Stimulated activated effector memory CD8-positive, alpha-beta T cell treated with anti-CD3 and anti-CD28 coated beads, Interleukin-12 subunit alpha, Interleukin-12 subunit beta, amount 100 ng/mL, for 72 hours (primary cell): ENCODE measurements at regions not wholly inside any gene's neighbourhood (a gene's known extent, or its start where the extent isn't known, plus 50 kb on each side); places are given as distances from the start of the nearest gene placed in this dataset.
"Not testable (repeated sequence)": the region's sequence is repeated elsewhere in the genome, so short reads cannot be mapped to it uniquely, and the experiment has no call there.

Experiments
- ATAC-seq: fragments of 150-1000 bp; cut with Tn5 transposase; 2 replicates; pipeline ENCODE4 v1.10.0; 2021
- DNase-seq, 2 donors: peaks; one replicate each; pipeline ENCODE4 v3.0.0; 2021 to 2022; ENCODE audit warnings: low spot score in 2 of 2
- H3K27ac Mint-ChIP-seq: one replicate; pipeline ENCODE4 v1.8.0; 2022; ENCODE audit warnings: mild to moderate bottlenecking, mixed read lengths
- H3K36me3 Mint-ChIP-seq: one replicate; pipeline ENCODE4 v1.8.0; 2022; ENCODE audit warnings: mild to moderate bottlenecking, mixed read lengths
- H3K4me1 Mint-ChIP-seq: one replicate; pipeline ENCODE4 v1.8.0; 2022; ENCODE audit warnings: mixed read lengths
- H3K4me3 Mint-ChIP-seq: one replicate; pipeline ENCODE4 v1.8.0; 2022; ENCODE audit warnings: mild to moderate bottlenecking, mixed read lengths
- H3K9me3 Mint-ChIP-seq: one replicate; pipeline ENCODE4 v1.8.0; 2022; ENCODE audit warnings: mixed read lengths

DNA sequence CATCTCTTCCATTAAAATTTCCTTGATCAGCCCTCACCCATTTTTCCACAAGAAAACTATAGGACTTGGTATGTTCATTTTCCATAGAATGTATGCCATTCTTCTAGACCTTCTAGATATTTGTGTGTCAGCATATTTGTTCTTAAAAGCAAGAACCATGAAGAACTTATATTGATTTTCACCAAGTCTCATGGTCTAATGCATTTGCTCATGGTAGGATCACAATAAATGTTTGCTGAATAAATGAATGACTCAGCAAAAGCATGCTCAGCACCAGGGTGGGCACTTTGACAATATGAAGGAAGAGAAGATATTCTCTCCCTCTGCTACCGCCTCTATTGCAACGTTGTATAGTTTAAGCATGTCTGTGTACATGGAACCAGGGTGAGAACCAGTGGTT, 805.5 kb upstream of the SLC35B3 start:
- no peak for DNase-seq
- no peak overlapping the region for H3K27ac Mint-ChIP-seq
- no peak for ATAC-seq
- H3K4me3 Mint-ChIP-seq = no peak overlapping the region
- no peaks in the 10 kb centered on the region for H3K36me3 Mint-ChIP-seq
- peaks cover 20% of the 10 kb centered on the region for H3K9me3 Mint-ChIP-seq
- H3K4me1 Mint-ChIP-seq = no peaks in the 10 kb centered on the region

DNA sequence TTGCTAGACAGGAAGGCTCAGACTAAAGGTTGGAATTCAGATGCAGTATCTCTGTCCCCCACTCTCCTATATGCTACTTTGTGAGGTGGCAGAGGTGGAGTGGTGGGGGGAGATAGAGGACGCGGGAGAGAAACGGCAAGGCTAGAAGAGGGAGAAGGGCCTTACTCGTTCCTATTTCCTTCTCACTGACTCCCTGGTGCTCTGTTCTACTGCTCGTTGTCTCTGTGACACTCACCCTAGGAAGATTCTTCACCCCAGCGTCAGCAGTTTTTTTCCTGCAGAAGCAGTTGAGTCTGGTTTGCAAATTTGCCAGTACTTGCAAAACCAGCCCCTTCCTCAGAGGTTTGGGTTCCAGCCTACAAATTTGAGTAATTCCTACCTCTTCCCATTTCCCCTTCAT, 801.1 kb upstream of the SLC35B3 start:
- Mint-ChIP-seq H3K4me1 (no peaks in the 10 kb centered on the region), H3K36me3 (no peaks in the 10 kb centered on the region), H3K4me3 (no peak overlapping the region), H3K27ac (no peak overlapping the region), H3K9me3 (peaks cover 21% of the 10 kb centered on the region)
- ATAC-seq (no peak), DNase-seq (no peak)

DNA sequence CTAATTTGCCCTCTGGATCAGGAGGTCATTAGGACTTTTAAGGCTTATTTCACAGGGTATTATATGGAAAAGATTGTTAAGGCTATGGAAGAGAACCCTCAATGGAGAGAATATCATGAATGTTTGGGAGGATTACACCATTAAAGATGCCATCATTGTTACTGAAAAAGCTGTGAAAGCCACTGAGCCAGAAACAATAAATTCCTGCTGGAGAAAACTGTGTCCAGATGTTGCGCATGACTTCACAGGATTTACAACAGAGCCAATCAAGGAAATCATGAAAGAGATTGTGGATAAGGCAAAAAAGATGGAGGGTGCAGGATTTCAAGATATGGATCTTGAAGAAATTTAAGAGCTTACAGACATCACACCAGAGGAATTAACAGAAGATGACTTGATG, 798.3 kb upstream of the SLC35B3 start:
- Mint-ChIP-seq H3K36me3 (no peaks in the 10 kb centered on the region), H3K4me1 (no peaks in the 10 kb centered on the region), H3K4me3 (no peak overlapping the region), H3K9me3 (peaks cover 14% of the 10 kb centered on the region), H3K27ac (no peak overlapping the region)
- ATAC-seq (no peak), DNase-seq (no peak)

GRCh38 chr6:9233226-9233625, 797.9 kb upstream of the SLC35B3 start:
- H3K9me3 Mint-ChIP-seq = peaks cover 12% of the 10 kb centered on the region

DNA sequence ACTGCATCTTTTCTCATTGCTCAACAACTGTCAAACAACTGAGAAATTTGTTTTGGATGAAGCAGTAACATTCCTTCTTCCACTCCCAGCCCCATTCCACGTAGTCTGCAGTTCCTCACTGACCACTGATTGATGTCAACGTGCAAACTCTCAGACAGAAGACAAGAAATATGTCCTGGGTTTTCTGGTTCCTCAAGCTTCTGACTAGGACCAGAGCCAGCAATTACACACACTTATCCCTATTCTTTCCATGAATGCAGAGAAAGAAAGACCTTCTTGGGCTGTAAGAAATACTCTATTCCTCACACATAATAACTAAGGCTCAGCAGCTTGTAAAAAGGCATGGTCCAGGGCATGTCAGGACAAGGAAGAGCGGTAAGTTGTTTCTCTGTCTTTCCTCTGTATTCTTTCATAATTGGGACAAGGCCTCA, 790.1 kb upstream of the SLC35B3 start:
- DNase-seq (no peak), ATAC-seq (no peak)
- Mint-ChIP-seq H3K36me3 (no peaks in the 10 kb centered on the region), H3K9me3 (peaks cover 21% of the 10 kb centered on the region), H3K4me3 (no peak overlapping the region), H3K27ac (no peak overlapping the region), H3K4me1 (no peaks in the 10 kb centered on the region)

More at GRCh38 chr6:9233226-9233625, 797.9 kb upstream of the SLC35B3 start:
- no peak overlapping the region for H3K27ac Mint-ChIP-seq
- no peaks in the 10 kb centered on the region for H3K36me3 Mint-ChIP-seq
- no peak overlapping the region for H3K4me3 Mint-ChIP-seq
- ATAC-seq (no peak), DNase-seq (no peak)
- no peaks in the 10 kb centered on the region for H3K4me1 Mint-ChIP-seq

DNA sequence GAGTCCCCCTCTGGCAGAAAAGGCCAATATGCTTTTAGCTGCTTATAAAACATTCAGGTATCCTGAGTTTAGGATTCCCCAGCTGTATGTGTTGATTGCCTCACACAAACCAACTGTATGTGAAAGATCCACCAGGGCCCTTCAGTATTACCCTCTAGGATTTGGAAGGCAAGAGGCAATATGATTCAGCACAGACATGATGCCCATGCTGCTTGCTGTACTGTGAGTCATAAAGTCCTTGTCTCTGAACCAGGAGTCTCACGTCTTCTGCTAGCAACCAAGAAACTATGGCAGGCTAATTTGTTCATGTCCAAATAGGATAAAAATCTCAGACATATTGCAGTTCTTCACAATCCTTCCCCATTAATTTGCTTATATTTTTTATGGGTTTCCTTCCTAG, 789.2 kb upstream of the SLC35B3 start:
- no peaks in the 10 kb centered on the region for H3K36me3 Mint-ChIP-seq
- H3K4me1 Mint-ChIP-seq = no peaks in the 10 kb centered on the region
- no peak overlapping the region for H3K27ac Mint-ChIP-seq
- ATAC-seq (no peak), DNase-seq (no peak)
- peaks cover 21% of the 10 kb centered on the region for H3K9me3 Mint-ChIP-seq
- H3K4me3 Mint-ChIP-seq = no peak overlapping the region

DNA sequence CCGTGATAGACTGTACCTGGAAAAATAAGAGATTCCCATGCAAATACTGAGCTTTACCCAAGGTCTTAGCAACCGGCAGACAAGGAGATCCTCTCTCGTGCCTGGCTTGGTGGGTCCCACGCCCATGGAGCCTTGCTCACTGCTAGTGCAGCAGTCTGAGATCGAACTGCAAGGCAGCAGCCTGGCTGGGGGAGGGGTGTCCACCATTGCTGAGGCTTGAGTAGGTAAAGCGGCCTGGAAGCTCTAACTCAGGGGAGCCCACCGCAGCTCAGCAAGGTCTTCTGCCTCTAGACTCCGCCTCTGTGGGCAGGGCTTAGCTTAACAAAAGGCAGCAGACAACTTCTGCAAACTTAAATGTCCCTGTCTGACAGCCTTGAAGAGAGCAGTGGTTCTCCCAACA, 778.4 kb upstream of the SLC35B3 start:
- not testable (repeated sequence) for H3K27ac Mint-ChIP-seq, DNase-seq, H3K4me1 Mint-ChIP-seq, H3K4me3 Mint-ChIP-seq, ATAC-seq, H3K36me3 Mint-ChIP-seq
- H3K9me3 Mint-ChIP-seq = peaks cover 14% of the 10 kb centered on the region

DNA sequence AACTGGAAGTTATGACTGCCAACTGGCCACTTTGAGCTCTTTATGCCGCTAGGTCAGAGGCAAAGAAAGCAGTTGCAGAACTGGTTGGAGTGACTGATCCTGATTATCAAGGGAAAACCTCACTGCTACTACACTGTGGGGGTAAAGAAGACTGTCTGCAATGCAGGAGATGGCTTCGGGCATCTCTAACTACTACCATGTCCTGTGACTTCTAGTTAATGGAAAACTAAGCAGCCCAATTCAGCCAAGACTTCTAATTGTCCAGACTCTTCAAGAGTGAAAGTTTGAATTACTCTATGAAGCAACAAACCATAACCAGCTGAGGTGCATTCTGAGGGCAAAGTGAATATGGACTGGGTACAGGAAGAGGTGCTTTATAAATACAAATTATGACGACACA, 773.6 kb upstream of the SLC35B3 start:
- DNase-seq (no peak), ATAC-seq (no peak)
- H3K4me3 Mint-ChIP-seq = no peak overlapping the region
- no peaks in the 10 kb centered on the region for H3K36me3 Mint-ChIP-seq
- no peaks in the 10 kb centered on the region for H3K4me1 Mint-ChIP-seq
- peaks cover 11% of the 10 kb centered on the region for H3K9me3 Mint-ChIP-seq
- H3K27ac Mint-ChIP-seq = no peak overlapping the region

GRCh38 chr6:9205645-9206044, 770.3 kb upstream of the SLC35B3 start:
- ATAC-seq = no peak
- no peak for DNase-seq
- H3K36me3 Mint-ChIP-seq = no peaks in the 10 kb centered on the region
- no peak overlapping the region for H3K4me3 Mint-ChIP-seq
- peaks cover 15% of the 10 kb centered on the region for H3K9me3 Mint-ChIP-seq
- no peak overlapping the region for H3K27ac Mint-ChIP-seq
- no peaks in the 10 kb centered on the region for H3K4me1 Mint-ChIP-seq

DNA sequence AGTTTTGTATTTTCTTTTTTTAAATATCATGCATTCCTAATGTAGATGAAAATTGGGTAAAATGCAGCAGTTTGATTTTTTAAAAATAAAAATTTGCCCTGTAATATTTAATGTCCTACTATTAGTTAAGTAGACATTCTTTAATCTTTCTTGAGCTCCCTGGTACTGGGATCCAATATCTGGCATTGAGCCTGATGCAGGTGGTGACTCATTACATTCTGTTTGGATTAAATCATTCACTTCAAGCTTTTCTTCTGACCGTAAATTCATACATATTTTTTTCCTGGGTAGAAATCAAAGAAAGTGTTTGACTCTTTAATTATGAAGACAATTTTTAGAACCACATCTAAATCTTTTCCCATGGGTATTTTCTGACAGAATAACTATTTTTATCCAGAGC, 768.8 kb upstream of the SLC35B3 start:
- no peak for DNase-seq
- Mint-ChIP-seq H3K36me3 (no peaks in the 10 kb centered on the region), H3K4me1 (no peaks in the 10 kb centered on the region), H3K9me3 (peaks cover 15% of the 10 kb centered on the region), H3K27ac (no peak overlapping the region), H3K4me3 (no peak overlapping the region)
- ATAC-seq = no peak

- H3K27ac Mint-ChIP-seq = no peak overlapping the region
Measured at GRCh38 chr6:9200712-9201111, 765.4 kb upstream of the SLC35B3 start.

DNA sequence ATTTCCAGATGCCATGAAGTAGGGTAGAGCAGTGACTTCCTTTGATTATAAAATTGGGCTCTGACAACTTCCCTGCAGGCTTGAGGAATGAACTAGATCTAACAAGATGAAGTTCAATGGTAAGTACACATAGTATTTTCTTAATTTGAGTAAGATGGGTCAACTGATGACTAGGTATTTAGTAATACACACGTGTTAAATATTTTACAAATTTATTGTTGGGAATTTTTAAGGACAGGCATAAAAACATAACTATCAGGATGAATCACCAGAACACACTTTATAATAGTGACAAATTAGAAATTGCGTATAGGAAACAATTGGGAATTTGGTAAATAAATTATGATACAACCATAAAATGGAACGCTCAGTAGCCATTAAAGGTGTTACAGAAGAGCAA, 762.4 kb upstream of the SLC35B3 start:
- DNase-seq (no peak), ATAC-seq (no peak)
- Mint-ChIP-seq H3K4me1 (no peaks in the 10 kb centered on the region), H3K27ac (no peak overlapping the region), H3K36me3 (no peaks in the 10 kb centered on the region), H3K4me3 (no peak overlapping the region), H3K9me3 (peaks cover 11% of the 10 kb centered on the region)

More at GRCh38 chr6:9200712-9201111, 765.4 kb upstream of the SLC35B3 start:
- Mint-ChIP-seq H3K9me3 (peaks cover 15% of the 10 kb centered on the region), H3K4me3 (no peak overlapping the region), H3K4me1 (no peaks in the 10 kb centered on the region), H3K36me3 (no peaks in the 10 kb centered on the region)
- ATAC-seq = no peak
- DNase-seq = no peak

GRCh38 chr6:9195322-9195721, 760.0 kb upstream of the SLC35B3 start:
- ATAC-seq = no peak
- Mint-ChIP-seq H3K36me3 (no peaks in the 10 kb centered on the region), H3K4me3 (no peak overlapping the region), H3K4me1 (no peaks in the 10 kb centered on the region), H3K27ac (no peak overlapping the region), H3K9me3 (peaks cover 10% of the 10 kb centered on the region)
- no peak for DNase-seq

GRCh38 chr6:9192405-9192909, 757.1 kb upstream of the SLC35B3 start:
- DNase-seq (no peak), ATAC-seq (no peak)
- no peak overlapping the region for H3K27ac Mint-ChIP-seq
- H3K4me3 Mint-ChIP-seq = no peak overlapping the region
- no peaks in the 10 kb centered on the region for H3K4me1 Mint-ChIP-seq
- no peaks in the 10 kb centered on the region for H3K36me3 Mint-ChIP-seq
- peaks cover 10% of the 10 kb centered on the region for H3K9me3 Mint-ChIP-seq

DNA sequence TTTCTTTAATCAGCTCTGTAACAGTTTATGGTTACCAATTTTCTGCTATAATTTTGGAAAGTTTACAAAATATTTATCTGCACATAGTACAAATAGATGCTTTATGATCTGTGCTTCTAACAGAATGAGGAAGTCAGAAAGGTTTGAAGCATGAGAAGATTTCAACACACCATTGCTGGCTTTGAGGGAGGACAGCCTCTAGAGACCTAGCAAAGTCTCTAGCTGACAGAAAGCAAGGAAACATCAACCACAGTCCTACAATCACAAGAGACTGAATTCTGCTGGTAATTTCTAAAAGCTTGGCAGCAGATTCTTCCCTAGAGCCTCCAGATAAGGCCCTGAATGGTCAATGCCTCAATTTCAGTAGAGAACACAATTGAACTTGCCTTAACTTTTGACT, 750.8 kb upstream of the SLC35B3 start:
- Mint-ChIP-seq H3K4me3 (no peak overlapping the region), H3K36me3 (no peaks in the 10 kb centered on the region), H3K4me1 (no peaks in the 10 kb centered on the region), H3K27ac (no peak overlapping the region), H3K9me3 (peaks cover 4% of the 10 kb centered on the region)
- ATAC-seq = no peak
- DNase-seq = no peak

- H3K4me1 Mint-ChIP-seq = no peaks in the 10 kb centered on the region
- no peak for DNase-seq
- no peak overlapping the region for H3K4me3 Mint-ChIP-seq
- ATAC-seq = no peak
- H3K9me3 Mint-ChIP-seq = peaks cover 9% of the 10 kb centered on the region
- H3K36me3 Mint-ChIP-seq = no peaks in the 10 kb centered on the region
- no peak overlapping the region for H3K27ac Mint-ChIP-seq
Measured at GRCh38 chr6:9178071-9178470, 742.7 kb upstream of the SLC35B3 start.

GRCh38 chr6:9173229-9173628, 737.9 kb upstream of the SLC35B3 start:
- no peak overlapping the region for H3K27ac Mint-ChIP-seq
- ATAC-seq (no peak), DNase-seq (no peak)
- H3K4me3 Mint-ChIP-seq = no peak overlapping the region
- H3K9me3 Mint-ChIP-seq = peaks cover 9% of the 10 kb centered on the region
- no peaks in the 10 kb centered on the region for H3K36me3 Mint-ChIP-seq
- no peaks in the 10 kb centered on the region for H3K4me1 Mint-ChIP-seq
